GM19397 (cell line): ENCODE measurements at regions not wholly inside any gene's neighbourhood (a gene's known extent, or its start where the extent isn't known, plus 50 kb on each side); places are given as distances from the start of the nearest gene placed in this dataset.

Experiments
- ATAC-seq: cut with Tn5 transposase; IDR thresholded peaks from one replicate; pipeline ENCODE4 v1.9.1; 2021; ENCODE audit warnings: mild to moderate bottlenecking, moderate library complexity; ENCODE audit not compliant: unreplicated experiment

DNA sequence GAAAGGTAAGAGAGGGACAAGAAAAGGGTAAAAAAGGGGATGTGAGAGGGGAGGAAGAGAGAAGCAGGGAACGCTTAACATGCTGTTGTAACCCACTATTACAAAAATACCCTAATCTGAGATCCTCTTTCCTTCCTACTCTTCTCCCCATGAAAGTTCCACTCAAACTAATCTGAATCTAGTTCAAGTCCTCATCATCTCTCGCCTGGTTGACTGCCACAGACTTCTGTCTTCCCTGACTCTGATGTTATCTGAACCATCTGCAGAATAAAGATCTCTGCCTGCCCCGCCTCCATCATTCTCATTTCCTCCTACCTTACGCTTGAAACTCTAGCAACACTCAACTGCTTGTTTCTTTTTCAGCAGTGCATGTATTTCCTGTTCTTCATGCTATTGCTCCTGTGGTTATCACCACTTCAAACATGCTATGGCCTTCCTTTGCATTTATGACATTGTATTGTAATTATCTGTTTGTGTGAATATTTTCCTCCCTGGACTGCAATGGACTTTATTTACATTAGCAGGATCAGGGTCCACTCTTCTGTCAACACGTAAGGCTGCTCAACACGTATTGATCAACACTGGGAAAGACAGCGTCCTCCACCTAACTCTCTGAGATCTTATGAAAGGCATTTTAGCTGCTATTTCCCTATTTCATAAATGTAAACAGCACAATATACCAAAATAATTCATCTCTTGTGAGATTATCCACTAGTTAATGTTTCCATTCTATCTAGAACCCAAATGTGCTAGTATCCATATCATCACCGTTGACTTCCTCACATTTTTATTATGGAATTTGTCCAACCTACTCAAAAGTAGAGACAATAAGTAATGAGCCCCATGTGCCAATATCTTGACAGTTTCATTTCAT, 215.5 kb upstream of the USP25 start:
- ATAC-seq: peak; percentile 99

DNA sequence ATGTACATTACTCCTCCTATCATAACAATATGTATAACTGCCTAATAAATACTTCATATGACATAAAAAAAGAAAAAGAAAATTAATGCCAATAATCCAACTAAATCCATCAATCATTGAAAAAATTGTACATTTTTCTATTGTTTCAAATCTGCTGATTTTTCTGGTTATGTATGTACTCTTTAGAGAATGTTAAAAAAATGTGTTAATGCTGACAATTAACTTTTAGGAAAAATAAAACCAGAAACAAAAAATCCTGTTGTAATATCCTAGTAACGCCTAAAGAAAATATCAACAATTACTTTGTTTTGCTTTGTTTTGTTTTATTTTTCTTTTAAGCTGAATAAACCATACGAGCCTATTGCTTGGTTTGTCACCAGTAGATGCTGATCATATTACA, 213.9 kb upstream of the USP25 start:
- ATAC-seq: no peak

DNA sequence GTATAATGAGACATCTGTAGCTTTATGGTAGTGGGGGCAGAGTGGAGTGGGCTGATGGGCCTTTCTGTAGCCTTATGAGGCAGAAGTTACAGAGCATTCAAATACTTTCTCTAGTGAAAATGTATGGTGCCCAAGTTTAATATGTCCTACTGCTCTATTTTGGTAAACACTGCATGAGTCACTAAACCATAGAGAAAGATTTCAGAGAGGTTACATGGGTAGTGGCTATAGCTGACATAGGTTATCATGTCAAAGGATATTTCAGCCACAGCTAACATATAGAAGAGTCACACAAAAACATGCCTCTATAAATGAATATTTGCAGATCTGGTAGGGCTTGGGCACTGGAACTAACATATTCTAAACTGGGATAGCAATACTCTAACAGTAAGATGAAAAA, 212.4 kb upstream of the USP25 start:
- no peak for ATAC-seq

DNA sequence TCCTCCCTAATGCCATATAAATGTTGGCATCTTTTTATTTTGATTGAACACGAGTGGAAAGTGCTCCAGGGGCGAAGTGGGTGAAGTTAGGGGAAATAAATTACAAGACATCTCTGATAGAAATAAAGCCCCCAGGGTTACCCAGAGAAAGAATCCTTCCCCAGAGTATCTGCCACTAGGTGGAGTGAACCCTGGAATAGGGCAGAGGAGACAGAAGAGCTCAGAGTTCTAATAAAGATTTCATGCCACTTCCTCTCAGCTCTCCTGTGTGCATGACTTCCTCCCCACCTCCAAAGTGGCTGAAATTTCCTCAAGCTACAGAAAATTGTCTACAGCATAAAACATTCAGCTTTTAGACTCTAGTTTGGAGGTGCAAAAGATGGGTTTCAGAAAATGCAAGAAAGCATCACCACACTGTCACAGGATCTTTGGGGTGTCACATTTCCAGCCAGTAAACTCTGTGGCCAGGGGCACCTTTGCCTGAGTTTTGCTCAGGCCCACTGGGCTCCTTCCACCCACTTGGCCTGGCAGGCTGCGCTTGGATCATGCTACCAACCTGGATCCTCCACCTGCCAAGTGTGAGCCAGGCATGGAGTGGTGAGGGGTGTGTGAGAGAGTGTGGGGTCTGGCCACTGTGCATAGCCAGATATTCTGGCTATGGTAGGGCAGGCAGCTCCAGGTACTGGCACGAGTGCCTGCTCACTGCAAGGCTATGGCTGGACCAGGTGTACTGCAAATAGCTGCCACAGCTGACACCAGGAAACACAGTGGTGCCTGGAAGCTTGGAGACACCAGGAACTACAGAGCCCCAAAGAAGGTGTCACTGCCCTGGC, 208.8 kb upstream of the USP25 start:
- ATAC-seq: no peak

DNA sequence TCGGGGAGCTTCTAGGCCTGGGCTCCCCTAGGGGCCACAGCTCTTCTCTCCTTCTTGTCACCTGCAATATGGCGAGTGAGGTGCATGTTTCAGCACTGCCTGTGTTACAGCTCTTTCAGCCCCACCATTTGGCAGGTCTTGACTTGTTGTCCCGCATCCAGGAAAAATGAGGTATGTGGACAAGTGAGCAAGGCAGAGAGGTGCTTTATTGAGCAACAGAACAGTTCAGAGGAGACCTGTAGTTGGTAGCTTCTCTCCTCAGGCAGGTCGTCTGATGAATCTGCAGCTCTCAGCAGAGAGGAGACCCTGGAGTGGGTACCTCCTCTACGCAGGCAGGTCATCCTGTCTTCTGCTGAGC, 208.2 kb upstream of the USP25 start:
- ATAC-seq: no peak

DNA sequence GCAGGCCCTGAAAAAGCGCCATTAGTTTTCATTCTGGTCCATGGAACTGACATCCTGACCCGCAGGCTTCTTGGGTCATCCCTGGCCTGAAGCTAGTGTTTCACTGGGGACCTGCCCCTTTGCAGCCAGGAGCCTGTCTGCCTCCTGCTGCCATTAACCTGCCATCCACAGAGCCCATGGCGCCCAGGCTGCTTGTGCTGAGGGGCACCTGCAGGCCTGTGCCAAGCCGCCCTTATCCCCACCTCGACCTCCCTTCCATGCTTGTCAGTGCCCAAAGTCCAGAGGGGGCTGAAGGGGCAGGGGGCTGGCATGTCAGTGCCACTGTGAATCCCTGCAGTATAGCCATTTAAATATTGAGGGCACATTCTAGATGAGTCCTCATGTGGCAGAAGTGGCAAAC, 207.6 kb upstream of the USP25 start:
- ATAC-seq: no peak

DNA sequence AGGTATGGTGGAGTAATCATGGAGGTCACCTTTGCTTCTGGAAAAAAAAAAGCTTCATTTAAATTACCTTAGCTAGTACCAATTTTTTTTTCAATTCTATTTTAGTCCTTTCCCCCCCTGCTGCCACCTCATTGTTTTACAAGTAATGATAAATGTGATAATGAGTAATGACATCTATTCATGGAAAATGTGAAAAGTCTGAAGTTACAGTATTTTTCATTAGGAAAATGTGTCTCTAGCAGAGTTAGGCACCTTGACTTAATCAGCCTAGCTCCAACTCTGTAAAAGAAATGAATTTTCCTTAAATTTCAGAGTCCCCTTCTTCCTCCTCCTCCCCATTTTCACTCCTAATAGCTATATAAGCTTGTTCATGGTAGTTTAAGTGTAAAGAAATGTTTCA, 204.9 kb upstream of the USP25 start:
- ATAC-seq: no peak

DNA sequence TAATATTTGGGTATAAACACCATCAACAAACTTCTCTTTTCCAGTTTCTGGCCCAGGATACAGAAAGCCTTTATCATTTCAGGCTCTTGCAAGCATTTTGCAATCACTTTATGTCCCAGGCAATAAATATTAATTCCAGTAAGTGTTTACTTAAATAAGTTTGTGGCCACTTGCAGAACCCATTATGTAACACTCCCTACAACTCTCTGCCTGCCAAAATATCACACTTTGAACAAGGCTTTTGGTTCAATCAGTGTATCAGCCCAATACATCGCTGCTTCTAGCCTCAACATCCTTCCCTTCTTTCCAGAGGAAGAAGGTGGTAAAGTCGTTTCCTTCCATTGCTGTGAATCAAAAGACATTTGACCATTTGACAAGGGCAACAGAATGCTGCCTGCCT, 203.0 kb upstream of the USP25 start:
- ATAC-seq: no peak

DNA sequence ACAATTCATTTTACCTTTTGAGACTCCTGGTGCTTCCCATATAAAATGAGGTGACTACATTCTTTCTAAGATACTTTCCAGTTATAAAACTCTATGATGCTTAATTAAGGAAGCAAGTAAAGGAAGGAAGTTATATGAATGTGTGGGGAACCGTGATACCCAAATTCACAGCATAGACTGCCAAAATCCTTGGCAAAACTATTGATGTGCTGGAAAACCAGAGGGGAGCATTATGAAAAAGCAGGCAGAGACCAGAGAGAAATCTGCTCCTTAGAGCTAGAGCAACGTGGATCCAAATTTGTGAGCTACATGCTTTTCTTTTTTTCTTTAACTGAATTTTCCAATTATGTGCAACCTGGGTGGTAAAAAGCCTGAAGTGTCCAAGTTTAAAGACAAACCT, 201.4 kb upstream of the USP25 start:
- ATAC-seq: no peak

DNA sequence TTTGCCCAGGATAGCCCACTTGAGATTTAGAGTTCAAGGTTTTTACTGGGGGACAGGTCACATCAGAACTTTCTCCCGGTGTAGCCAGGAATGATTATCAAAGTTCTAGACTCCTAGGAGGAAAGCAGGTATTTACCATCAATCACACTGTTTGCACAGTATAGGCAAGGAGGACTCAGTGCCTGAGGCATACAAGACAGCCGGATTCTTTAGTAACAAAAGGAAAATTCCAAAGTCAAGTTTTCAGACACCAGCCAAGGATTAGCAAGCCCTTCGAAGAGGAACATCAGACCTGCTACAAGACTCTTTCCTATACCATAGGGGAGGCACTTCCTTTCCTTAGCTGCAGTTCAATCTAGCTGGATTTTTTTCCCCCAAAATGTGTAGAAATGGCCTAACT, 197.8 kb upstream of the USP25 start:
- no peak for ATAC-seq

DNA sequence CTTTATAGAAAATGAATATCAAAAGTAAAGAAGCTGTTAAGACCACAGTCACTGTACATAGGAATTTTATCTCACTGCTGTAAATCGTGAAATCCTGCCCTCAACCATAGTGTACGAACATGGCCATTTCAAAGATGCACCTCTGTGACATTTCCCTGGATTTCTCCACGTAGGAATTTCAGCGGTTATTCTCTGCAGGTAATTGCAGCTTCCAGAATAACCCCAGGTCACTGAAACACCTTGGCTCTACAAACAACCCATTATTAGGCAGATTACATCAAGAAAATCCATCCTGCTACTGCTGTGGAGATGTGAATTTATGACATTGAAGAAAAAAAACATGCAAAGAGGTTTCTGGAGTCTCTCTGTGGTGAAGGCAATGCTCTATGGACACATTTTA, 196.2 kb upstream of the USP25 start:
- ATAC-seq: no peak

DNA sequence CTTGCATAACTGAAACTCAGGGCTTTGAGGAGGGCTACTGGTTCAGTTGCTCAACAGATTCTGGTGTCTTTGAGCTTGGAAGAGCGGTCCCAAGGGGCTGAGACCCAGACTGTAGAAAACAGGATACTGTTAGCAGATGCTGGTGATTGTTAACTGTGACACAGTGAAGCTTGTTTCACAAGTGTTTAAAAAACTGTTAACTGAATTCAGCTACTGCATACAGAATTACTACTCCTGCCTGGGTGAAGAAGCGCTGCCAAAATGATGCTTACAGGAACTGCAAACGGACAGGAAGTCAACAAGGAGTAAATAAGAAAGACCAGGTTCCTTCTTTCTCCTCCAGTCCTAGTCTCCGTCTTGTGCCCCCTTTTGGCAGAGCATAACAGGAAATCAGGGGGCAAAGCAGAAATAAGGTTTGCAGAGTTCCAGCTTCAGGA, 195.3 kb upstream of the USP25 start:
- no peak for ATAC-seq

DNA sequence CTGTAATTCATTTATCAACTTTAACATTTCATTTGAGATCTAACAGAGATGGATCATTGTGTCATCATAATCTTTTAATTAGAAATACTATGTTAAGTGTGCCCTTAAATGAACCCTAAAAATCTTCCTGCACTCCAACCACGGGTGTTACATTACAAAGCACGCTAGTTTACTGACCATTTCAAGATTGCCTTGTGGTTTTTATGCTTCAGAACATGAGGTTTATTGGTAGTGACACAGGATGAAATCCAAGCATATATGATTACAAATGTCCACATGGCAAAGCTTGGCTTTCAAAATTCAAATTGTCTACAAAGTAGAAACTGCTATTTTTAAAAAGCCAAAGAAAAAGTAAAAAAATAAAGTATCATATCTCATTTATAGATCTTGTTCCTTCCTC, 190.4 kb upstream of the USP25 start:
- no peak for ATAC-seq

DNA sequence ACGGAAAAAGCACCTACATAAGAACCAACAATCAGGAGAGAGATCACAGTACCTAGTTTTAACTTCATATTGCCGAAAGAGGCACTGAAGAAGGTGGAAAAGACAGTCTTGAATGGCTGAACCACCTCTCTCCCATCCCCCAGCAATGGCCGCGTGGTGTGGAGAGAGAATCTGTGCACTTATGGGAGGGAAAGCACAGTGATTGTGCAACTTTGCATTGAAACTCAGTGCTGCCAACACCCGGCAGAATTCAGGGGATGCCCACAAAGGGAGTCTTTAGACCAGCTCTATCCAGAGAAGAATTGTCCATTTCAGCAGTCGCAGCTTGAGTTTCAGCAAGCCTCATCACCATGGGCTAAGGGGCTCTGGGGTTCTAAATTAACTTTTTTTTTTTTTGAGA, 186.3 kb upstream of the USP25 start:
- no peak for ATAC-seq

DNA sequence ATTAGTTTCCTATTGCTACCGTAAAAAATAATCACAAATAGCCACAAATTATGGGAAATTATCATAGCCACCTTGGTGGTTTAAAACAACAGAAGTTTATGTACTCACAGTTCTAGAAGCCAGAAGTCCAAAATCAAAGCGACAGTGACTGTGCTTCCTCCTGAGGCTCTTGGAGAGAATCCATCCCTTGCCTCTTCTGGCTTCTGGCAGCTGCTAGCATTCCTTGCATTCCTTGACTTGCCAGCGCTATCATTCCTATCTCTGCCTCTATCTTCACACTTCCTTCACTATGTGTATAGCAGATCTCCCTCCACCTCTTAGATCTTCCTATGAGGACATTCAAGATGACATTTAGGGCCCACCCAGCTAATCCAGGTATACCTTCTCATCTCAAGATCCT, 180.1 kb upstream of the USP25 start:
- no peak for ATAC-seq

DNA sequence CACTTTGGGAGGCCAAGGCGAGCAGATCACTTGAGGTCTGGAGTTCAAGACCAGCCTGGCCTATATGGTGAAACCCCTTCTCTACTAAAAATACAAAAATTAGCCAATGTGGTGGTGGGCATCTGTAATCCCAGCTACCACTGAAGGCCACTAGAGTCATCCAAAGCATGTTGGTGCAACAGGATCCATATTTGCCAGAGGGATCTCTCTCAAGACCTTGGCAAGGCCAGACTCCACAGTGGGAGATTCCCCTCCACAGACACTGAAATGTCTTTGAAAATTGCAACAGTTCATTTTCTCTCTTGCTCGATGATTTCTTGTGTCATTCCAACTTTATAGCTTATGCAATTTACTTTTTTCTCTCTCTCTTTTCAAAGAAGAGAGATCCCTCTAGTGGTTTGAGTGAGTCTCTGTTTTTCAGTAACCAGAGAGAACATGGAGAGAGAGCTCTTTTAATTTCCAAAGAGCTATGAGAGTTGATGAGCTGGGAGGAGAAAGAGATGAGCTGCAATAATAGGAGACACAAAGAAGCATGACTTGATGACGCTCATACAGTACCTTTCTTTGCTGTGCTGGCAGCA, 176.8 kb upstream of the USP25 start:
- ATAC-seq: no peak

DNA sequence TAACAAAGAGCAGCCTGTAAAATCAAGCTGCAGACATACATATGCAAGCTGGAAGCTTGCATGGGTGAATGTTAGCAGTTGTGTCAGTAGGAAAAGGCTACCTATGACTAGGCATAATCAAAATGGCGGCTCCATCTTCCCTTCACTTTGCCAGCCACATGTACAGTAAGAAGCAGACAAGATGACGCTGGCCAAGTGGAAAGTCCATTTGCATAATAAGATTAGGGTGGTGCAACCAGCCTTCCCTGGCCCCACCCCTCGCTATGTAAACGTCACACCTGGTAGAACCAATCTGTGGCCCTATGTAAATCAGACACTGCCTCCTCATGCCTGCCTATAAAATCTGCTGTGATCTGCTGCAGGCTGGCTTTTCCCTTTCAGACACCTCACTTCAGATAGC, 171.9 kb upstream of the USP25 start:
- ATAC-seq: no peak

DNA sequence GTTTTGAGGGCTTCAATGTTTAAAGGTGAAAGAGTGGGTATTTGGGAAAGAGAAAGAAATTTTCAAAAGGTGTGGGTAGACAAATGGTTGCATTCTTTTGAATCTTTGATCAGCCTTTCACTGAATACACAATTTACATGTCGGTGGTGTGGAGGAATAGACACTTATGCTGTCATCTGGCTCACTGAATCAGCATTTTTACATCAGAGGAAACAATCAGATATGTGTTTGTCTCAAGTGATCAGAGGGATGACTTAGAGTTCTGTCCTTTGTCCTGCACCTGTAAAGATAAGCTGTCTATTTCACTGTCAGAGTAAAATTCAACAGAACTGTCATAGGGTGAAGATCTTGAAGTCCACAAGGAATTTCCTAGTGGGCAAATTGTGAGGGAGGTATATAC, 170.9 kb upstream of the USP25 start:
- no peak for ATAC-seq

DNA sequence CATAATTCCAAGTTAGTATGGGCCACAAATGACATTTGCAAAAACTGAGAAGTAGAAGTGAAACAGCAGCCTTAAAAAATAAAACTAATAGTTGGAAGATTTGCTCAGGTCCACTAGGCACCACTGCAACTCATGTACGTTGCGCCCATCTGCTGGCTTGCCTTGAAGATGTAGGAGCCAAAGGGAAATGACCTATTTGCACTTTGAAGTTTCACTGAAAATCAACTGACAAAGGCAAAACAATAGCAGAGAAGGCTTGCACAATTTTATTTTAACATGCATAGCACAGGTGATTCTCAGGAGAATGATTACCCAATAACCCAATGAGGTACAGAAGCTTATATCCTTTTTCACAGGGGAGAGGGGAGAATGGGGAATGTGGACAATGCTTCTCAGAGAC, 170.1 kb upstream of the USP25 start:
- no peak for ATAC-seq

DNA sequence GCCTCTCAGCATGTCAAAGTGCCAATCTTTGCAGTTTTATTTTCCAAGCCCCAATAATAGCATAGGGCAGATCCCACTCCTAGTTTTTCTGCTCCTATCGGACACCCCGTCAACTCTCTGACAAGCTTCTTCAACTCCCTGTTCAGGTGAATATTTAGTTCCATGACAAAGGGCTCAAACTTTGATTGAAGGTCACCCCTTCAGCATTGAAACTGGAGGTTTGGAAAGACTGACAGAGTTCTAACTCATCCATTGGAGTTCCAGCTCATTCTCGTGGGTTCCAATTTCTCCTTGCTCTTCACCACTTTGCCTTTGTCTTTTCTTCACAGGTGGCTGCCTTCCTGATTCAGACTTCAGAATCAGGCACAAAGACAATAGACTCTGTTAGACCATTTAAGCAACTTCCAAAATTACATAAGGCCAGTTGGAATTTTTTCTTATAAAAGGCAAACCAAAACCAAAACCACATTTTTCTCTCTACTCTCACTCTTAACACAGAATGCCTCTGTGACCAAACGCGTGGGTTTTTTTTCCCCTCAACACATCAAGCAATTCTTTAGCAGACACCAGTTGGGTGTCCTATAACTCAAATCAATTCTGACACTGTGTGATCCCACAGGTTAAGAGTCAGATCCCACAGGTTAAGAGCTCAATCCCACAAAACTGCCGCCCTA, 169.3 kb upstream of the USP25 start:
- ATAC-seq: no peak

DNA sequence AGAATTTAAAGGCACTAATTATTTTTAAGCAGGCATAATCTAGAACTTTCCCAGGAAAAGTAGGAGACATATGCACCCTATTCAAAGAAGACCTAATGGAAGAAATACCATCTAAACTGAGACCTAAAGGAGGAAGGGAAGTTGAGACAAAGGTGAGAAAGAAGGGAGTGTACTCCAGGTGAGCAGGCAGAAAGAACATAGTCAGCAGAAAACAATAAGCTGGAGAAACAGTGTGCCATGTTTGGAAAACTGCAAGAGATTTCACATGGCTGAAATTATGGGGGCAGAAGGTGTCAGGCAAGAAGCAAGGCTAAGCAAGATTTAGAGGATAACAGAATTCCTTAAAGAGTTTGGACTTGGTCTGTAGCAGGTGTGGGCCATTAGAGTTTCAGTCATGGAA, 167.0 kb upstream of the USP25 start:
- ATAC-seq: no peak
